ENCODE measurements at regions not wholly inside any gene's neighbourhood (a gene's known extent, or its start where the extent isn't known, plus 50 kb on each side); places are given as distances from the start of the nearest gene placed in this dataset.

DNA sequence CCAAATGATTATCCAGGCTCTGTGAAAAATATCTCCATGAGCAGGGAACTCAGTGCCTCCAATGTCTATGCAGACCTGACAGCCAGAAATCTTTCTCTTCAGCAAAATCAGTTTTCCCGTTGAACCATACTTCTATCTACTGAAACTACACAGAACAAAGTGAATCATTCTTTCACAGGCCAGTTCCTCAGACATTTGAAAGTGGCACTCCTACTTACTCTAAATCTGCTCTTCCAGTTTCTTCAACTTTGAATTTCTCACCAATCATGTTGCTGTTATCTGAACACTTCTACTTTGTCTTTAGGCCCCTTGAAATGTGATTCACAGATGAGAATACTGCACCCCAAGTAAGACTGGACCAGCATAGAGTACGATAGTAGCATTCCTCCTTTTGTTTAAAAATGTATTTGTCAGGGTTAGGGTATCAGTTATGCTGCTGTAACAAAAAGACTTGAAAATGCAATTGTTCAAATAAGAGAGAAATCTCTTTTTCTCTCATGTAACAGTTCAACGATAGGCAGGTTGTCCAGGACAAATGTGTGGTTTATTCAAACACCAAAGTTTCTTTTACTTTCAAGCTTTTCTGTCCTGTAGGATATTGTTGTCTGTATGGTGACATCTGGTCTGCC, 210.6 kb upstream of the KLF3 start:
- peaks cover 71% of the 10 kb centered on the region for H3K4me1 Mint-ChIP-seq (ENCODE audit: low read depth)
- peaks cover 0 to 2% of the 10 kb centered on the region in 2 donors for H3K9me3 Mint-ChIP-seq
- H3K36me3 Mint-ChIP-seq (ENCODE audit: insufficient read depth in 2 of 2): peaks cover 7 to 8% of the 10 kb centered on the region in 2 donors
- DNase-seq (no peak), ATAC-seq (replicated peaks in 1 of 2) (no peak)
- no peaks in the 10 kb centered on the region for H3K27me3 Mint-ChIP-seq (ENCODE audit: low read depth)
- H3K27ac Mint-ChIP-seq: no peak overlapping the region
- peak overlapping the region in 1 of 2 donors; percentile 84 for H3K4me3 Mint-ChIP-seq

GRCh38 chr4:38454284-38454683, 209.7 kb upstream of the KLF3 start:
- H3K9me3 Mint-ChIP-seq: peaks cover 0 to 2% of the 10 kb centered on the region in 2 donors
- no peaks in the 10 kb centered on the region for H3K27me3 Mint-ChIP-seq (ENCODE audit: low read depth)
- peak overlapping the region; percentile 72 for H3K27ac Mint-ChIP-seq
- ATAC-seq (replicated peaks in 1 of 2) (no peak), DNase-seq (no peak)
- peak overlapping the region; percentile 59 to 84 for H3K4me3 Mint-ChIP-seq
- H3K4me1 Mint-ChIP-seq (ENCODE audit: low read depth): peaks cover 69% of the 10 kb centered on the region
- H3K36me3 Mint-ChIP-seq (ENCODE audit: insufficient read depth in 2 of 2): peaks cover 5 to 8% of the 10 kb centered on the region in 2 donors

DNA sequence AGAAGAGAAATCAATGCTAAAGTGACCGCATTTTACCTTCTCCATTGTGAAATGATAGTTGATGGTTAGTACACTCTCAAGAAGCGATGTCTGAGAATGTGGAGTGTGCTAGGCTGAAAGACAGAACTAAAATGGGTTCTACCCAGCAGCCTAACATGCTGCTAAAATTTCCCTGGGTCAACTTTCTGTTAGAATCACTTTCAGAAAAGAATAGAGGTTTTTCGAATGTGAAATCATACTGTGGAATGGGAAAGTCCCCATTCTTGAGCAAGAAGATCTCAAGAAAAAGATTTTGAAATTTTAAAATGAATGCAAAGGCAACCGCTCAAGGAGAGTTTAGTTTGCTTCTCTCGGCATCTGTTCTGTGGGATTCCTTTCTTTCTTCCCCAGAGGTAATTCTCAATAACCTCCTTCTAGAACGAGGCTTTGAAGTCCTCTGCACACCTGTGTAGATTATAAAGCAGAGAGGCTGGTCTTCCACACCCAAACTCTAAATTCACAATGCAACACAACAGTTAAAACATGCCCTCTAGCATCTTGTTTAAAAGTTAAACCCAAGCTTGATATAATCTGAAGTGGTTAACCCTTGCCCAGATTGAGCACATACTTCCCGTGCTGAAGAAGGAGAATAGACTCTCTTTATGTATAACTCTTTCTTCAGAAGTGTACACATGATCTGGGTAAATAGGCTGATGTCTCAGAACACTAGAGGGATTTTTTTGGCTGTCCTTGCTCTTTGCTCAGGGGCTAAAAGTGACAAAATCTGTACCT, 208.7 kb upstream of the KLF3 start:
- peak; percentile 87 to 90 for ATAC-seq (replicated peaks in 1 of 2)
- peak overlapping the region; percentile 85 for H3K27ac Mint-ChIP-seq
- H3K4me3 Mint-ChIP-seq: peak overlapping the region; percentile 71 to 84
- DNase-seq: peak in 1 of 2 donors; percentile 15
- no peaks in the 10 kb centered on the region for H3K27me3 Mint-ChIP-seq (ENCODE audit: low read depth)
- peaks cover 0 to 2% of the 10 kb centered on the region in 2 donors for H3K9me3 Mint-ChIP-seq
- H3K4me1 Mint-ChIP-seq (ENCODE audit: low read depth): peaks cover 63% of the 10 kb centered on the region
- H3K36me3 Mint-ChIP-seq (ENCODE audit: insufficient read depth in 2 of 2): peaks cover 3 to 6% of the 10 kb centered on the region in 2 donors

DNA sequence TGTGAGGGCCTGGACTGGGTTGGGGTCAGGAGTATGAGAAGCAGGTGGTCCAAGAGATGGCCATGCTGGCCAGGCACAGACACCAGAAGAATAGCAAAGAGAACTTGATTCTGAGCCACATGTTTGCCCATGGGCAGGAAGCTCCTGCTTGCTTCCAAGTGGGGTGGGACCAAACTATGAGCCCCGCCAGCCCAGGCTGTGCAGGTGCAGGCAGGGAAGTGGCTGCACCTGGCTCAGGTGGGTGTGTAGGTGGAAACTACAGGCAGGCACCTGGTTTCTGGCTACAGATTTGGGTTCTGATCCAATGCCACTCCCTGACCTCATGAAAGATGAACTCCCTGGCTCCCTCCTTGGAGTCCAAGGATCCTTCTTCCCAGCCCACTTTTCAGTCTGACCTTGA, 207.9 kb upstream of the KLF3 start:
- H3K4me1 Mint-ChIP-seq (ENCODE audit: low read depth): peaks cover 61% of the 10 kb centered on the region

GRCh38 chr4:38461342-38461741, 202.7 kb upstream of the KLF3 start:
- DNase-seq (no peak), ATAC-seq (replicated peaks in 1 of 2) (no peak)
- peaks cover under 1 to 2% of the 10 kb centered on the region in 2 donors for H3K9me3 Mint-ChIP-seq
- H3K4me3 Mint-ChIP-seq: no peak overlapping the region
- H3K27ac Mint-ChIP-seq: no peak overlapping the region
- no peaks in the 10 kb centered on the region for H3K27me3 Mint-ChIP-seq (ENCODE audit: low read depth)
- H3K4me1 Mint-ChIP-seq (ENCODE audit: low read depth): peaks cover 16% of the 10 kb centered on the region
- H3K36me3 Mint-ChIP-seq (ENCODE audit: insufficient read depth in 2 of 2): peaks cover 0 to under 1% of the 10 kb centered on the region in 2 donors

More for the DNA sequence above, 207.9 kb upstream of the KLF3 start:
- H3K4me3 Mint-ChIP-seq: peak overlapping the region; percentile 71 to 84
- H3K9me3 Mint-ChIP-seq: peaks cover 0 to 2% of the 10 kb centered on the region in 2 donors
- DNase-seq: no peak
- H3K27ac Mint-ChIP-seq: no peak overlapping the region
- H3K27me3 Mint-ChIP-seq (ENCODE audit: low read depth): no peaks in the 10 kb centered on the region
- ATAC-seq (replicated peaks in 1 of 2): no peak
- H3K36me3 Mint-ChIP-seq (ENCODE audit: insufficient read depth in 2 of 2): peaks cover 3 to 4% of the 10 kb centered on the region in 2 donors

GRCh38 chr4:38462367-38463055, 201.5 kb upstream of the KLF3 start:
- peaks cover 4 to 10% of the 10 kb centered on the region in 2 donors for H3K9me3 Mint-ChIP-seq
- peaks cover 7% of the 10 kb centered on the region for H3K4me1 Mint-ChIP-seq (ENCODE audit: low read depth)
- no peak for ATAC-seq (replicated peaks in 1 of 2)
- peaks cover 6 to 11% of the 10 kb centered on the region in 2 donors for H3K36me3 Mint-ChIP-seq (ENCODE audit: insufficient read depth in 2 of 2)
- no peak for DNase-seq
- no peak overlapping the region for H3K27ac Mint-ChIP-seq
- H3K4me3 Mint-ChIP-seq: no peak overlapping the region
- no peaks in the 10 kb centered on the region for H3K27me3 Mint-ChIP-seq (ENCODE audit: low read depth)

GRCh38 chr4:38463268-38463958, 200.6 kb upstream of the KLF3 start:
- Mint-ChIP-seq H3K27me3 (ENCODE audit: low read depth) (no peaks in the 10 kb centered on the region), H3K36me3 (ENCODE audit: insufficient read depth in 2 of 2) (peaks cover 6 to 11% of the 10 kb centered on the region in 2 donors), H3K4me3 (no peak overlapping the region), H3K27ac (no peak overlapping the region), H3K4me1 (ENCODE audit: low read depth) (peaks cover 7% of the 10 kb centered on the region), H3K9me3 (peaks cover 4 to 10% of the 10 kb centered on the region in 2 donors)
- ATAC-seq (replicated peaks in 1 of 2): no peak
- DNase-seq: no peak

GRCh38 chr4:38464328-38464727, 199.7 kb upstream of the KLF3 start:
- peaks cover 7% of the 10 kb centered on the region for H3K4me1 Mint-ChIP-seq (ENCODE audit: low read depth)
- ATAC-seq (replicated peaks in 1 of 2) (no peak), DNase-seq (no peak)
- peaks cover 6 to 11% of the 10 kb centered on the region in 2 donors for H3K36me3 Mint-ChIP-seq (ENCODE audit: insufficient read depth in 2 of 2)
- no peak overlapping the region for H3K27ac Mint-ChIP-seq
- H3K9me3 Mint-ChIP-seq: peaks cover 4 to 10% of the 10 kb centered on the region in 2 donors
- peak overlapping the region in 1 of 2 donors; percentile 5 for H3K4me3 Mint-ChIP-seq
- no peaks in the 10 kb centered on the region for H3K27me3 Mint-ChIP-seq (ENCODE audit: low read depth)

GRCh38 chr4:38466401-38466800, 197.6 kb upstream of the KLF3 start:
- Mint-ChIP-seq H3K9me3 (peaks cover 4 to 10% of the 10 kb centered on the region in 2 donors), H3K4me3 (no peak overlapping the region), H3K36me3 (ENCODE audit: insufficient read depth in 2 of 2) (peaks cover 6 to 11% of the 10 kb centered on the region in 2 donors), H3K27me3 (ENCODE audit: low read depth) (no peaks in the 10 kb centered on the region), H3K4me1 (ENCODE audit: low read depth) (peaks cover 7% of the 10 kb centered on the region), H3K27ac (no peak overlapping the region)
- DNase-seq (no peak), ATAC-seq (replicated peaks in 1 of 2) (no peak)

DNA sequence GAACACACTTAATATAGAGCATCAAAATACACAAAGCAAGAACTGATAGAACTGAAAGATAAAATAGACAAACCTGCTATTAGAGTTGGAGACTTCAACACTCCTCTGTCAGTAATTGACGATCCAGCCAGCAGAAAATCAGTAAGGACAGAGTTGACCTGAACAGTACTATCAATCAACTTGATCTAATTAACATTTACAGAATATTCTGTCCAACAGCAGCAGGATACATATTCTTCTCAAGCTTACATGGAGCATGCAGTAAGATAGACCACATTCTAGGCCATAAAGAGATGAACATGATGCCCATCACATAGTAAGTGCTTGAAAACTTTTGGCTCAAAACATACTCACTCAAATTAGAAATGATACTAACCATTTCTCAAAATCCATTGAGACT, 196.7 kb upstream of the KLF3 start:
- H3K27ac Mint-ChIP-seq: no peak overlapping the region
- peaks cover 7% of the 10 kb centered on the region for H3K4me1 Mint-ChIP-seq (ENCODE audit: low read depth)
- ATAC-seq (replicated peaks in 1 of 2): no peak
- peaks cover 6 to 11% of the 10 kb centered on the region in 2 donors for H3K36me3 Mint-ChIP-seq (ENCODE audit: insufficient read depth in 2 of 2)
- peaks cover 4 to 10% of the 10 kb centered on the region in 2 donors for H3K9me3 Mint-ChIP-seq
- no peaks in the 10 kb centered on the region for H3K27me3 Mint-ChIP-seq (ENCODE audit: low read depth)
- no peak for DNase-seq
- H3K4me3 Mint-ChIP-seq: no peak overlapping the region

DNA sequence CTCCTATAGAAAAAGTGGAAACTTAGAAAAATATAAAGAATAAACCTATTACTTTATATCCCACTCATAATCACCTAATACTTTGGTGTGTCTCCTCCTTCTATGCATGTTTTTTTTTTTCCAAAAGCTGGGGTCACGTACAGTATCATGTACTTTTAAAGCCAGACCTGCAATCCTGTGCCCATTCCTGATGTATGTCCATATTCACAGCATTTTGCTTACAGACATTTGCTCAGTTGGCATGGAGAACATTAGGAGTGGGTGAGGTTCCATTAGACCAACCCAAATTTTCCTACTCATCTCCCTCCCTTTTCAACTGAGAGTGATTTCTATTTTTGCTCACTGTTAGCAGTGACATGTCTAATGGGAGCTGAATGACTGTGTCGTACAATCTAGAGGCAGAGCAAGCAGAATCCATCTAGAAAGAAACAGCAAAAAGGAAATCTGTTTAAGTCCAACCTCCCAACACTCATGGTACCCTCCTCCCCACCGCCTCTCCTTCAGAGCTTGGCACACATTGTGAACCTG, 195.6 kb upstream of the KLF3 start:
- Mint-ChIP-seq H3K36me3 (ENCODE audit: insufficient read depth in 2 of 2) (peaks cover 6 to 11% of the 10 kb centered on the region in 2 donors), H3K27me3 (ENCODE audit: low read depth) (no peaks in the 10 kb centered on the region), H3K4me1 (ENCODE audit: low read depth) (peaks cover 7% of the 10 kb centered on the region), H3K27ac (no peak overlapping the region), H3K4me3 (no peak overlapping the region), H3K9me3 (peaks cover 4 to 8% of the 10 kb centered on the region in 2 donors)
- ATAC-seq (replicated peaks in 1 of 2): no peak
- DNase-seq: no peak

DNA sequence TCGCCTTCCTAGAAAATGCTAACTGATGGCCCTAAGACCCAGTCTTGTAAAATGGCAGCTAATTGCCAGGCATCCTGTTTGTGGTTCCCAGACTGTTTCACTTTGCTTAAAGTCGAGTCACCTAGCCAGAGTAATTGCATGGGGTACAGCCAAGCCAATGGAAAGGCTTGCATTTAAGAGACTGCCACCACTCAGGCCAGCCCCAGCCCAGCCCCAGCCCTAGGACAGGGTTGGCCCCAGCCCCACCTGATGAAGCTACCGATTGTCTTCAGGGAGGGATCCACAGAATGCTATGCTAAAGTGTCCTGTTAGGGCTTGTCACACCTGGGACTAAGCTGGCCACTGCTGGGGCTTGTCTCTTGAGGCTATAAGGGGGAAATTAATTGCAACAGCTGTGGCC, 194.6 kb upstream of the KLF3 start:
- Mint-ChIP-seq H3K9me3 (peaks cover 4 to 8% of the 10 kb centered on the region in 2 donors), H3K27me3 (ENCODE audit: low read depth) (no peaks in the 10 kb centered on the region), H3K4me1 (ENCODE audit: low read depth) (peaks cover 6% of the 10 kb centered on the region), H3K36me3 (ENCODE audit: insufficient read depth in 2 of 2) (peaks cover 6 to 11% of the 10 kb centered on the region in 2 donors), H3K4me3 (no peak overlapping the region), H3K27ac (no peak overlapping the region)
- DNase-seq (no peak), ATAC-seq (replicated peaks in 1 of 2) (no peak)
